ENCODE measurements at regions not wholly inside any gene's neighbourhood (a gene's known extent, or its start where the extent isn't known, plus 50 kb on each side); places are given as distances from the start of the nearest gene placed in this dataset.

GRCh38 chr6:153583685-153584084, 452.6 kb upstream of the RGS17 start:
- TF ChIP-seq CTCF (IDR thresholded peaks at IDR 0.05; ENCODE audit: low read depth, low read length, missing input control) = no peak
- TF ChIP-seq RAD21 (IDR thresholded peaks at IDR 0.05) = no peak
- TF ChIP-seq GABPA (IDR thresholded peaks at IDR 0.05 in 1 of 2, conservative IDR thresholded peaks at IDR 0.05 in 1 of 2) = no peak
- no peak for TF ChIP-seq SP1 (IDR thresholded peaks at IDR 0.05)
- no peak for TF ChIP-seq ZBTB33 (IDR thresholded peaks at IDR 0.05)
- no peak for TF ChIP-seq JUND (IDR thresholded peaks at IDR 0.05)
- no peak for TF ChIP-seq EGR1 (IDR thresholded peaks at IDR 0.05; ENCODE audit: low read depth in 2 of 2)
- no peak for TF ChIP-seq TAF1 (conservative IDR thresholded peaks at IDR 0.05)
